Stimulated activated effector memory CD8-positive, alpha-beta T cell treated with anti-CD3 and anti-CD28 coated beads, Interleukin-12 subunit alpha, Interleukin-12 subunit beta, amount 100 ng/mL, for 72 hours (primary cell): ENCODE measurements at regions not wholly inside any gene's neighbourhood (a gene's known extent, or its start where the extent isn't known, plus 50 kb on each side); places are given as distances from the start of the nearest gene placed in this dataset.

ENCODE experiments used
- ATAC-seq: fragments of 150-1000 bp; cut with Tn5 transposase; 2 replicates; pipeline ENCODE4 v1.10.0; 2021
- DNase-seq, 2 donors: peaks; one replicate each; pipeline ENCODE4 v3.0.0; 2021 to 2022; ENCODE audit warnings: low spot score in 2 of 2
- H3K27ac Mint-ChIP-seq: one replicate; pipeline ENCODE4 v1.8.0; 2022; ENCODE audit warnings: mild to moderate bottlenecking, mixed read lengths
- H3K36me3 Mint-ChIP-seq: one replicate; pipeline ENCODE4 v1.8.0; 2022; ENCODE audit warnings: mild to moderate bottlenecking, mixed read lengths
- H3K4me1 Mint-ChIP-seq: one replicate; pipeline ENCODE4 v1.8.0; 2022; ENCODE audit warnings: mixed read lengths
- H3K4me3 Mint-ChIP-seq: one replicate; pipeline ENCODE4 v1.8.0; 2022; ENCODE audit warnings: mild to moderate bottlenecking, mixed read lengths
- H3K9me3 Mint-ChIP-seq: one replicate; pipeline ENCODE4 v1.8.0; 2022; ENCODE audit warnings: mixed read lengths

GRCh38 chr6:169083508-169083874 lies 170.2 kb downstream of the THBS2 start:
- no peak overlapping the region for H3K4me3 Mint-ChIP-seq
- H3K9me3 Mint-ChIP-seq: no peaks in the 10 kb centered on the region
- DNase-seq: no peak
- no peaks in the 10 kb centered on the region for H3K36me3 Mint-ChIP-seq
- no peak overlapping the region for H3K27ac Mint-ChIP-seq
- no peak for ATAC-seq
- H3K4me1 Mint-ChIP-seq: no peaks in the 10 kb centered on the region

GRCh38 chr6:169082817-169083507 lies 170.7 kb downstream of the THBS2 start:
- Mint-ChIP-seq H3K4me1 (no peaks in the 10 kb centered on the region), H3K9me3 (no peaks in the 10 kb centered on the region), H3K36me3 (no peaks in the 10 kb centered on the region), H3K27ac (no peak overlapping the region), H3K4me3 (no peak overlapping the region)
- DNase-seq (no peak), ATAC-seq (peak; percentile 44)

- Mint-ChIP-seq H3K27ac (no peak overlapping the region), H3K9me3 (no peaks in the 10 kb centered on the region), H3K4me1 (no peaks in the 10 kb centered on the region), H3K4me3 (no peak overlapping the region), H3K36me3 (no peaks in the 10 kb centered on the region)
- no peak for DNase-seq
- no peak for ATAC-seq
Observed at GRCh38 chr6:169082093-169082492, 171.6 kb downstream of the THBS2 start.

GRCh38 chr6:169081248-169081647 lies 172.4 kb downstream of the THBS2 start:
- no peak for ATAC-seq
- Mint-ChIP-seq H3K9me3 (no peaks in the 10 kb centered on the region), H3K4me3 (no peak overlapping the region), H3K27ac (no peak overlapping the region), H3K4me1 (no peaks in the 10 kb centered on the region), H3K36me3 (no peaks in the 10 kb centered on the region)
- no peak for DNase-seq

- DNase-seq (no peak), ATAC-seq (no peak)
- Mint-ChIP-seq H3K9me3 (no peaks in the 10 kb centered on the region), H3K4me3 (no peak overlapping the region), H3K27ac (no peak overlapping the region), H3K36me3 (no peaks in the 10 kb centered on the region), H3K4me1 (no peaks in the 10 kb centered on the region)
Observed at GRCh38 chr6:169079650-169080049, 174.0 kb downstream of the THBS2 start.

GRCh38 chr6:169078399-169079145 lies 175.1 kb downstream of the THBS2 start:
- no peak for DNase-seq
- H3K9me3 Mint-ChIP-seq: no peaks in the 10 kb centered on the region
- no peak overlapping the region for H3K4me3 Mint-ChIP-seq
- no peaks in the 10 kb centered on the region for H3K4me1 Mint-ChIP-seq
- ATAC-seq: no peak
- no peaks in the 10 kb centered on the region for H3K36me3 Mint-ChIP-seq
- H3K27ac Mint-ChIP-seq: no peak overlapping the region

GRCh38 chr6:169075915-169076654 lies 177.6 kb downstream of the THBS2 start:
- no peaks in the 10 kb centered on the region for H3K36me3 Mint-ChIP-seq
- ATAC-seq (no peak), DNase-seq (no peak)
- no peak overlapping the region for H3K4me3 Mint-ChIP-seq
- H3K27ac Mint-ChIP-seq: no peak overlapping the region
- H3K9me3 Mint-ChIP-seq: no peaks in the 10 kb centered on the region
- H3K4me1 Mint-ChIP-seq: no peaks in the 10 kb centered on the region

GRCh38 chr6:169075211-169075914 lies 178.3 kb downstream of the THBS2 start:
- Mint-ChIP-seq H3K4me1 (no peaks in the 10 kb centered on the region), H3K4me3 (no peak overlapping the region)

GRCh38 chr6:169074526-169074925 lies 179.1 kb downstream of the THBS2 start:
- no peak overlapping the region for H3K4me3 Mint-ChIP-seq
- no peak for ATAC-seq

More at GRCh38 chr6:169075211-169075914, 178.3 kb downstream of the THBS2 start:
- Mint-ChIP-seq H3K27ac (no peak overlapping the region), H3K36me3 (no peaks in the 10 kb centered on the region), H3K9me3 (no peaks in the 10 kb centered on the region)
- DNase-seq: no peak
- no peak for ATAC-seq

GRCh38 chr6:169073311-169073710 lies 180.3 kb downstream of the THBS2 start:
- Mint-ChIP-seq H3K4me1 (no peaks in the 10 kb centered on the region), H3K36me3 (no peaks in the 10 kb centered on the region), H3K4me3 (no peak overlapping the region), H3K27ac (no peak overlapping the region), H3K9me3 (no peaks in the 10 kb centered on the region)
- DNase-seq (no peak), ATAC-seq (no peak)

More at GRCh38 chr6:169074526-169074925, 179.1 kb downstream of the THBS2 start:
- DNase-seq: no peak
- no peaks in the 10 kb centered on the region for H3K9me3 Mint-ChIP-seq
- H3K36me3 Mint-ChIP-seq: no peaks in the 10 kb centered on the region
- H3K4me1 Mint-ChIP-seq: no peaks in the 10 kb centered on the region
- H3K27ac Mint-ChIP-seq: no peak overlapping the region

GRCh38 chr6:169072127-169073042 lies 181.3 kb downstream of the THBS2 start:
- peak; percentile 8 for ATAC-seq
- Mint-ChIP-seq H3K27ac (no peak overlapping the region), H3K4me1 (no peaks in the 10 kb centered on the region), H3K36me3 (no peaks in the 10 kb centered on the region), H3K9me3 (peaks cover under 1% of the 10 kb centered on the region), H3K4me3 (no peak overlapping the region)
- no peak for DNase-seq

- no peaks in the 10 kb centered on the region for H3K36me3 Mint-ChIP-seq
- no peaks in the 10 kb centered on the region for H3K4me1 Mint-ChIP-seq
- DNase-seq (no peak), ATAC-seq (no peak)
- no peak overlapping the region for H3K4me3 Mint-ChIP-seq
- H3K27ac Mint-ChIP-seq: no peak overlapping the region
- H3K9me3 Mint-ChIP-seq: peaks cover 2% of the 10 kb centered on the region
Observed at GRCh38 chr6:169071394-169071793, 182.3 kb downstream of the THBS2 start.

- no peak for DNase-seq
- Mint-ChIP-seq H3K36me3 (no peaks in the 10 kb centered on the region), H3K27ac (no peak overlapping the region), H3K4me3 (no peak overlapping the region), H3K9me3 (peaks cover 2% of the 10 kb centered on the region), H3K4me1 (no peaks in the 10 kb centered on the region)
- ATAC-seq: no peak
Observed at GRCh38 chr6:169070506-169071176, 183.0 kb downstream of the THBS2 start.

- Mint-ChIP-seq H3K27ac (no peak overlapping the region), H3K4me1 (no peaks in the 10 kb centered on the region), H3K4me3 (no peak overlapping the region), H3K36me3 (no peaks in the 10 kb centered on the region), H3K9me3 (peaks cover 2% of the 10 kb centered on the region)
- DNase-seq (no peak), ATAC-seq (no peak)
Observed at GRCh38 chr6:169069356-169069755, 184.3 kb downstream of the THBS2 start.
